ENCODE measurements at regions not wholly inside any gene's neighbourhood (a gene's known extent, or its start where the extent isn't known, plus 50 kb on each side); places are given as distances from the start of the nearest gene placed in this dataset.

DNA sequence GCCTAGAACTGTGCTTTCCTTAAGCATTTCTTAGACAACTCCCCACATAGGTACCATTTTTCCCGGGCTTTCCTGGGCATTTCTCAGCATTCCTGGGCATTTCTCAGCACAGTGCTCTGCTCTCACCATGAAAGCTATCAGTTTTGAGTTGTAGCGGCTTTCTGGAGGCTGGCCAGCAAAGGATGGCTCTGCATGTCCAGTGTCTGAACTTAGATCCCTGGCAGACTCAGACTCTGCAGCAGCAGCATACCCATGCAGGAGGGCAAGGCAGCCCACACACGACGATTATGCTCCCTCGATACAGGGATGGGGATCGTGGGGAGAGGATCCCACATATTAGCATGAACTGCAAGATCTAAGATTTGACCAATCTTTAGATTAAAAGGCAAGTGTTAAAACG lies 248.9 kb upstream of the MKI67 start:
- DNase-seq (ENCODE audit: low spot score) = no peak

DNA sequence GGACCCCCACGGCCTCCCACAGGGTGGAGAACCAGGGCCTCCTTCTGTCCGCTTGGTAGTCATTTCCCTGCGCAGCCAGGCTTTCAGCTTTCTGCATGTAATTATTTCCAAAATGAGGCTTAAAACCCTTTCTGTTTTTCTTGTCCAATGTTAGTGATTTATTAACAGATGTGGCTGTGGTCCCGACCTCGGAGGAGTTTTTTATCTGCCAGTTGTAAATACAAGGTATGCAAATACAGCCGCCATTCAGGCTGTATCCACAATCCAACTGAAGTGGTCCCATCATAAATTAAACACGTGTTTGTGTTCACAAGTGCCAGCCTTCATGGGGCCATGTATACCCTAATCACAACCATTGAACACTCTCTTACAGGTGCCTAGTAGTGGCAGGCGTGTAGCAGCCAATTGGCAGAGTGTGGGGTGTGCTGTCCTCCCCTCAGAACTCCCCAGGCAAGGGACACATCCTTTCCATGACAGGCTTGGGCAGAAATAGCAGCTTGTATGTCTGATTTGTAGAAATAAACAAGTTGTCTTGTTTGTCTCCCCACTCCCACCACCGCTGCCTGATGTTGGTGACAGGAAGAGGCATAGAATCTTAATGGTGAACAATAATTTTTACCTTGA lies 251.3 kb upstream of the MKI67 start:
- DNase-seq (ENCODE audit: low spot score) = no peak

DNA sequence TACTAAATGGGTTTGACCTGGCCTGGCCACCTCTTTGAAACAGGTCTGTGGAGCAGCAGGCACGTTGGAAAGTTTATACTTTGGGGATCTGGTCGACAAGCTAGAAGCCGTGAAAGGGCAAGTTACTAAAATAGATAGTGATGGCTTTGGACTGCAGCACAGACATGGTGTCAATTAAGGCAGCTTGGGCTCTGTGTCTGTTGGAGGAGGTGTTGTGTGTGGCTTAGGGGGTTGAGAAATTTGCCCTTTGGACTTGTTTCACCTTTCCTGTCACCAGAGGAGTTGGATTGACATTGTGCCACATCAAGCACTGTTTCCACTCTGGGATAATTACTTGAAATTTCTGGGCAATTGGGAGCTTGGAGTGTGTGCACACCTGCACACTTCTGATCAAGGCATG lies 251.8 kb upstream of the MKI67 start:
- no peak for DNase-seq (ENCODE audit: low spot score)

DNA sequence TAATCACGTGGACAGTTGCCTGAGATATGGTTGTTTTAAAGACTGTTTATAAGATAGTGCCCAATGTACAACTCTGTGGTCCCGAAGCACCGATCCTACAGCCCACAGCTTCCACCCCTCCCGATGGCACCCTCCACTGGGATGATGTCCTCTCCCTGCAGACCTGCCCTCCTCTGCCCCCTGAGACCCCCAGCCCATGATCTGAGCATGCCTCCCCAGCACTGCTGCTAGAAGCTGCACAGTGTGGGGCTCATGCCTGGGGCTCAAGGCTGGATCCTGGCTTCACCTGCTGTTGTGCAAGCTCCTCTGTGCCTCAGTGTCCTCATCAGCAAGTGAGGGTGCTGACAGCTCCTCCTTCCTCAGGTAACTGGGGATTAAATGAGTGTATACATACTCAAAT lies 254.7 kb upstream of the MKI67 start:
- no peak for DNase-seq (ENCODE audit: low spot score)

DNA sequence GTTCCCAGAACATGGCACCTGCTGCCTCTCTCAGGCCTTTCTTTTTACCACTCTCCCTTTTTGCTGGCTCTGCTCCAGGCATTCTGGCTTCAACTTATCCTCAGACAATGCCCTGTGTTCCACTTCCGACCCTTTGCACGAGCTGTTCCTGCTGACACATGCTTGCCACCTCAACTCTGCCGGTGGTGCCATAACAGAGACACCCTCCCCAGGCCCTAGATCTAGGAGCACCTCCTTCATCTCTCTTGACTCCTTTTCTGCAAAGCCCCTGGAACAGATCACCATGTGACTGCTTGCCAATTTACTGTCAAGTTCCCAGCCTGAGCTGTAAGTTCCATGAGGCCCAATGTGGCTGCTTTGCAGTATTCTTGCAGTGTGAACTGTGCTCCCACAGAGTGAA lies 256.0 kb upstream of the MKI67 start:
- no peak for DNase-seq (ENCODE audit: low spot score)

DNA sequence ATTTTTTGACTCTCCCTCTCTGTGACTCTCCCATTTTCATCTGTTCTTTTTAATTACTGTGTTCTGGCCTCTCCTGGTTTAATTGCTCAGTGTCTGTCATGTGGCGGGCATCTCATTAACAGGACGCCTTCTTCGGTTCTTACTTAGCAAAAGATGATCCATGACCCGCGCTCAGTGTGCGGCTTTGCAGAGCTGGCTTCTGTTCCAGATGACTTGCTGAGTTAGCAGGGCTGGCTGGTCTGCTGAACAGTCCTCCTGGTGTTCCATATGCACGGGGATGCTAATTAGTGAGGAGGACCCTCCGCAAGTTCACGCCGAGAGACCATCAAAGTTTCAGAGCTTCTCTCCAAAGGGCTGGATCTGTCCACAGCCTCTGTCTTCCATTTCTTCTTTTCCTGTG lies 258.6 kb upstream of the MKI67 start:
- DNase-seq (ENCODE audit: low spot score) = no peak

DNA sequence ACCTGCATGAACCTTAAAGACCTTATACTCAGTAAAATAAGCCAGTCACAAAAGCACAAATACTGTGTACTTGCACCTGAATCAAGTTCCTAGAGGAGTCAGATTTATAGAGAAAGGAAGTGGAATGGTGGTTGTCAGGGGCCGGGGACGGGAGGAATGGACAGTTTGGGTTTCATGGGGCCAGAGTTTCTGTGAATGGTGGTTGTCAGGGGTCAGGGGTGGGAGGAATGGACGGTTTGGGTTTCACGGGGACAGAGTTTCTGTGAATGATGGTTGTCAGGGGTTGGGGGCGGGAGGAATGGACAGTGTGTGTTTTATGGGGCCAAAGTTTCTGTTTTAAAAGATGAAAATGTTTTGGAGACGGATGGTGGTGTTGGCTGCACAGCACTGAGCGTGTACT lies 260.0 kb upstream of the MKI67 start:
- DNase-seq (ENCODE audit: low spot score) = no peak

DNA sequence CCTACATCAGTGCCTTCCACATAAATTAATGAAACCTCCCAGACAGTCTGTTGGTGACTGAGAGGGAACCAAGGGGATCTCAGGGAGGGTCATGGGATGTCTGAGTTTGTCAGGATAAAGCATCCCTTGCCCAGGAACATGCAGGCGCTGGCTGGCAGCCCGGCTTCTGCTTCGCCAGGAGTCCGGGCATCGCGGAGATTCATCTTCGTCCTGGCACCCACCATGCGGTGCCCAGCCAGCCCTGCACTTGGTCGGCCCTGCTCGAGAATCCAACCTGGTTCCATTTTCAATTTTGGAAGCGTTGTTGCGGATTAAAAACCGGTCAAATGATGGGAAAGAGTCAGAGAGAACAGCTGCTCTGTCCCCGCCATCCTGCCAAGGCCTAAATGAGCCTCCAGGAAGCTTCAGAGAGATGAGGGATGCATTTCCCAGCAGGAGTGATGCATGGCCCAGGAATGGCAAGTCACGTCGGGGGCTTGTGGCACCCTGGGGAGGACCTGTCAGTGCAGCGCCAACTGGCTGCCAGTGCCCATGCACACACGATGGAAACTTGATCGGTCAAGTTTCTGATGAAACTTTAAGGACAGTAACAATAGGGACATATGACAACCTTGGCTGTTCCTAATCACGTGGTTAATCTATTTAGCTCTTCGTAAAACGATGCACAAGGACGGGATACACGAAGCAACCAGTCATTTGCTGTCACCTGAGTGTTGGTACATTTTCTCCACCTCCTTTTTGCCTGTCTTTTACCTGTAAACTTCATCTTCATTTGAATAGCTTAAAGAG lies 260.8 kb upstream of the MKI67 start:
- DNase-seq (ENCODE audit: low spot score) = no peak

DNA sequence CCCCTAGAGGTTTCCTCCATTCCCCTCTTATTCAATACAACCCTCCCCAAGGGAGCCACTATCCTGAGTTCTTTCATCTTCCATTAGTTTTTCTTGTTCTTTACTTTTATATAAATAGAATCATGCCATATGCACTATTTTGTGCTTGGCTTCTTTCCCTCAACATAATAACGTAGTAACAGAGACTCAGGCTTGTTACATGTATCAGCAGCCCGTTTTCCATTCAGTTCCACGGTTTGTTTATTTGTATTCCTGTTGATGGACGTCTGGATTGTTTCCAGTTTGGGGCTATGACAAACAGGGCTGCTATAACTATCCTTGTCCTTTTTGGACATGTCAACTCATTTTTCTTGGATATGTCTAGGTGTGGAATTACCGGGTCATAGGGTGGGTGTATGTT lies 264.4 kb upstream of the MKI67 start:
- no peak for DNase-seq (ENCODE audit: low spot score)

DNA sequence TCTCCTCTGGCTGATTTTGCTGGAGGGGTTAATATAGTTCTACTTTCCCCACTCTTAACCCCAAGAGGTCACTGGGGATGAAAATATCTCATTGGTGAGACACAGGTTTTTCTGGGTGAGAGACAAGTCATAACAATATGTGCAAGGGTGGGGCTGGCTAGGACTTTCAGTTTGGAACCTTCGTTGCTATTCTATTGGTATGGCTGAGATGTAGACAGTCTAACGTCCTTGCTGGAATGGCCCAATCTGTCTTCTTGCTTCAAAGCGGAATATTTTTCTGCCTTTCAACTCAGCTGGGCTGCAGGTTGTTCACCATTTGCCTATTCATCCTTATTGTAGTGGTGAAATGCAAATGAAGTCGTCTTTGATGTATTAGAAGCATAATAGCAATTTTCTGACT lies 267.3 kb upstream of the MKI67 start:
- no peak for DNase-seq (ENCODE audit: low spot score)

DNA sequence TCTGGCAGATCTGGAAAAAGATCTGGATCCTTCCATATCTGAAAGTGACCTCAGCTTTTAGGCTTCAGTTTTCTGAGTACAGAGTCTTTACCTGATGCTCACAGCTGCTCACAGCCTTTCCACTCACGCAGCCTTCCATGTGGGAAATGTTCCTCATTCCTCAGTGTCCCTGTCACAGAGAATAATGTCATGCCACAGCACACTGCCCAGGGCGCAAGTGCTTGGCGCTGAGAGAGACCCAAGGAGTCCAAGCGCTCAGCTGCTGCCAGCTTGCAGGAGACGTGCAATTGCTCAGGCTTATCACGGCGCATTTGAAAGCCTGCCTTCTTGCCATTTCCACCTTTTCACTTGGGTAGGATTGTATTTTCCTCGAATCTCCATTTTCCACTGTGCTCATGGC lies 271.9 kb upstream of the MKI67 start:
- DNase-seq (ENCODE audit: low spot score) = no peak

DNA sequence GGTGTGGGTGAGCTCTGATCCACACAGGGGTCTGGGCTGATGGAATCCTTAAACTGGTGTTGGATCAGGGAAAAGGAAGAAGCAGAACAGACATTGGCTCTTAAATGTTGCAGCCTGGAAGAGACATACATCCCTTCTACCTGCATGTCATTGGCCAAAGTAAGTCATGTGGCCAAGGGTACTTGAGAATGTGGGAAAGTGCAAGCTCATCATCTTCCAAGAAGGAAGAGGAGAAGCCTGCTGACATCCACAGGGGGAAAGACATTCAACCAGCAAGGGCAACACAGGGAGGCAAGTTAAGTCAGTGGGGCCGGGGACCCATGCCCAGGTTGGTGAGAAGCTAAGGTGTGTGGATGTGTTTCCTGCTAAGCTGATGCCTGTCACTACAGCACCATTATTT lies 272.8 kb upstream of the MKI67 start:
- DNase-seq (ENCODE audit: low spot score) = no peak

DNA sequence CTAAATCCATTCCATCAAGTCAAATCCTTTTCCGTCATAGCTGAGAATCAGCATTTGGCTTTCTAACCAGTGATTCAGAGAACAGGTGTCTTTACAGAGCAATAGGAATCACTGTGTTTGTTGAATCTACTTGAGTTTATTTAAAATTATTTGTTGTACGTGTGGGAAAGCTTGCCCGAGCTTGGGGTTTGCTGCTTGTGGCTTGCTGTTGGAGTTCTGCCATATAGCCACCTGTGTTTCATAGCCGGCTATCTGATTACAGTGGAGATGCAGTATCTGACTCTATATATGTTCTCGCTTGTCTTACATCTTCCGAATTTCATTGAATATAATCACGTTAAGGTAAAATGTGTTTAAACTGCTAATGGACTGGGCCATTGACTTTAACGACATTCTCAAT lies 274.3 kb upstream of the MKI67 start:
- no peak for DNase-seq (ENCODE audit: low spot score)

DNA sequence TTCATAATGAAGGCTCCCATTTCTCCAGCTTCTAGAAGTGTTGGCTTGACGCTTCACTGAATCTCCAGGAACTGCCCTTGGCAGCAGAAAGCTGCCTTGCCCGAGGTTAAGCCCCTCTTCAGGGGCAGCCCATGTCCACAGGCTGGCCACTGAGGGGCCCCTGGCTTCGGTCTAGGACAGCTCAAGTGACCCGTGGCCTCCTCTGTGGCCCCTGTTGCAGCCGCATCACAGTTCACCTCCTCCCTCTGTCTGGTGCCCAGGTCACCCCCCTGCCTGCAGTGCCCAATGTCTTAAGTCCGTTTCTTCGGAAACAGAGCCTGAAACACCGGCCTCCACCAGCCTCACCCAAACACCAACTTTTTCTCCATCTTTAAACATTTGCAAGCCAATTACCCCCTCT lies 279.2 kb upstream of the MKI67 start:
- DNase-seq (ENCODE audit: low spot score) = no peak

DNA sequence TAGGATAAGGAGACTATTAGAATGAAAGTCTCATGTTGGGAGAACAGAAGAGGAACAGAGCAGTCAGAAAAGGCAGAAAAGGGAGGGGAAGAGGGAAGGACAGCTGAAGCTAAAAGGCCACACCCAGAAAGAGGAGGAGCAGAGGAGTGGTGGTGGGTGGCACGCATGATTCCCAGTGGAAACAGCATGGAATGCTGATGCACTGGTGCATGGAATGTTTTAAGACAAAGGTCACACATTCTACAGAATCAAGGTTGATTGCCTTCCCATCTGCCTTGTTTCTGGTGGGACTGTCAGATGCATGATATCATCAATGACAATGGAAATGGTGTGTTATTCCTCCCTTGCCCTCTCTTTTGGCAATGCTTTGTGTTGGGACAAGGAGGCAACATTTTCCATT lies 285.4 kb upstream of the MKI67 start:
- no peak for DNase-seq (ENCODE audit: low spot score)

DNA sequence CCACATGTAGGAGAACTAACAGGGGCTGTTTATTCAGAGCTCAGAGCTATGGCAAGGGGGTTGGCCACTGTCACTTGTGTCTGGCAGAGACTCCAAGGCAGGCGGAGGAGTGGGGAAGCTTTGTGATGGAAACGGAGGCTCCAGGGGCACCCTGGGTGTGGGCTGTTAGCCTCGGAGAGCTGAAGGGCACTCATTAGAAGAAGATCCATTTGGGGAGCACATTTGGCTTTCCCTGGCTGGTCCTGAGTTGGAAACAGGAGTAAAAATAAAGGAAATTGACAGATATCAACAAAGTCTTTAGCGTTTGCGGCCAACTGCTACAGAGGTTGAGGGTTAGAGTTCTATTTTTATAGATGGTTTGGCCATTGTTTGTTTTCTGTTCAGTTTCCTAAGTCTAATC lies 288.3 kb upstream of the MKI67 start:
- no peak for DNase-seq (ENCODE audit: low spot score)

DNA sequence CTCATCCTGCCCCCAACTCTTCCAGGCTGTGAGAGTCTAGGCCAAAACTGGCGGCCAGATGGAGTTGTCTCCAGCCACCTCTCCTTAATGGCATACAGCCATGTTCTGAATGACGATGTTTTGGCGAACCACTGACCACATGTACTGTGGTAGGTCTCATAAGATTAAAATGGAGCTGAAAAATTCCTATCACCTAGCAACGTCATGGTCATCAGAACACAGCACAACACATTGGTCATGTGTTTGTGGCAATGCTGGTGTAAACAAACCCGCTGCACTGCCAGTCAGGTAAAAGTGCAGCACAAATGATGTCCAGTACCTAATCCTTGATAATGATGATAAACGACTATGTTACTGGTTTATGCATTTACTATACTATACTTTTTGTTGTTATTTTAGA lies 290.0 kb upstream of the MKI67 start:
- no peak for DNase-seq (ENCODE audit: low spot score)

DNA sequence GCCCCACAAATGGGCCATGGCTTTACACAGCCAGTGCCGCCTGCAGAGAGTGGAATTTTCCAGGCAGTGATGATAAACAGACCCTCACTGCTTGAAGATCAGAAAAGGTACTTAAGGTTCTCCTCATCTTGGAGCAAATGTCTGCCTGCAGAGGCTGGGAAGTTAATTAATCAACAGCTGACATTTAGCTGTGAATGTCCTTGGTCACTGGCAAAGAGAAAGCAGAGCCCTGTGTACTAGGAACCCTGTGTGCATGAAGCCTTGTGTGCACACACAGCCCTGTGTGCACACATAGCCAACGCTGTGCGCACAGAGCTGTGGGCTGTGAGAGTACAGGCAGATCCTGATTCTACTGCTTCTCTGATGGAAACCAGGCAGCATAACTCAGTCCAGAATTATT lies 291.6 kb upstream of the MKI67 start:
- DNase-seq (ENCODE audit: low spot score) = no peak

DNA sequence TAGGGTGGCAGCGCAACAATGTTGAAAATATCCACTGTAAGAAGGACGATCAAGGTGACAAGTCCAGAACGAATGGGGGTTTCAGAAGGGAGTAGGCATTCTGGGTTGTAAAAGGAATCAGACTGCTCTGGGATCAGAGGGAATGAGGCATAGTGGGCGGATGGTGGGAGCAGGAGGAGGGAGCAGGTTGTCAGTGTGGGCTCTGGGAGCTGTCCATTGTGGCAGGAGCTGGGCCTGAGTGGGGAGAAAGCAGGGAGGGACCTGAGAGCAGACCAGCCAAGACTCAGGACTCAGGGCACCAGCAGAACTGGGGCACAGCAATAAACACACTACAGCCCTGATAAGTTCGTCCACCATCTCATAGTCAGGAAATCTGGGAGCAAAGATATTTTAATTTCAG lies 292.6 kb upstream of the MKI67 start:
- DNase-seq (ENCODE audit: low spot score) = no peak

DNA sequence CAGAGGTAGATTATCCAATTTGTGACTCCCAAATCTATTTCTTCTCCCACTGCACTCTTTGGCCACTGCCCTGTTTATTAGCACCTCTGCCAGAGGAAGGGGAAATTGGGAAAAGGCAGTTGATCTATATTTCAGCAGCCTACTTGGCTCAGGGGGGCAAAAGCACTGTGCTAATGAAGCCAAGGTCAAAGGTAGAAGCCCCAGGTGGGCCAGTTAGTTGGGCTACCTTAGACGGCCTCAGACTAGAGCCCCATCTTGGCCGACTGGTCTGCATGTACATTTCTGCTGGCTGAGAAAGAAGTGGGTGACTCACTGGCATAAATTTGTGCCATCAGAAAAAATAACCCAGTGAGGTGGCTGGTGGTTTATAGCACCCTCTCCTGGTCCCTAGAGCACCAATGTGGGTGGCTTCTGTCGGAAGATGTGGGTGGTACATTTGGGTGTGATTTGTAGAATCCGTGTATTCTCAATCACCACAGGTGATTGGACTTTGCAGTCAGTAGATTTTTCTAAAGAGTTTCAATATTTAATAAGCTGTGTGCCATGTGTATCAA lies 293.3 kb upstream of the MKI67 start:
- DNase-seq (ENCODE audit: low spot score) = no peak

DNA sequence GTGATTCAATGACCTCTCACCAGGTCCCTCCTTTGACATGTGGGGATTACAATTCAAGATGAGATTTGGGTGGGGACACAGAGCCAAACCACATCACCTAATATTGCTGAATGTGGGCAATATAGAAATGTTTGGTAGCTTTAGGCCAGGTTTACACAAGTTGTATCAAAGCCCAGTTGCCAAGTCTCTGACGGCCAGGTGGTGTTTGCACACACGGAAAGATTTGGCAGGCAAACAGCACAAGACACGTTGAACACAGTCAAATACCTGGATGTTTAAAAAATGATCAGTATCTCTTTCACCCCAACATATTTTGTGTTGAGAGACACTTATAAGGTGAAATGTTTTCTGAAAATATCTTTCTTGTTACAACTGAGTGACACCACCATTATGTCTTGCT lies 294.4 kb upstream of the MKI67 start:
- no peak for DNase-seq (ENCODE audit: low spot score)

DNA sequence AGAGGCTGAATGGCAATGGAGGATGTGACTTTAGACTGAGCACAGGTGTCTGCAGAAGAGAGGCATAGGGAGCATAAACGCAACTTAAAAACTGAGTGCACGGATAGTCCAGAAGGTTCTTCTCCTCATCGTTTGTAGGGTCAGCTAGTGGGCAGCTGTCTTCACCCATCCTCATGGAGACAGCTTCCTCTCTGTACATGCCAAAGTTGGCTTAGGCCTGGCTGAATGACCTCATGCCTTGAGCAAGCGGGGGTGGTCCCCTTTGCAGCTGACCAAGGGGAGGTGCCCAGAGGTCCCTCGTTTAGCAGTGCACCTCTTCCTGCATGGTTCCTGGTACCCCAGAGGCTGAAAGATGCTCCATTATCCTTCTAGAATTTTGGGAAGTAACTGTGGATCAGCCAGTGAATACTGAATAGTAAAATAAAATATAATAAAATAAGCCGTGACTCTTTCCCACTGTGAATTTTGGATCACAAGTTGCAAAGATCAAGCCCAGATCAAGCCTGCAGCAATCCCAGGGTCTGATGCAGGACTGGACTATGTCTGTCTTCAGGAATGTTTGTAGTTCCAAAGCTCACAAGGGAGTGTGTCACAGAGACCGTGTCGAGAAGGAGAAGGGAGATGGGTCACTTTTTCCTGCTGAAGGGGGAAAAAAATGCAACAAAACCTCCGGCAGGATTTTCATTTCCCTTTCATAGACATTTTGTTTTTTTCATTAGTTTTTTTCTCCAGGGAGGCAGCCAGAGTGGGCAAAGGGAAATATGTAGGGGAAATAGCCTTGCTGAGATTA lies 295.3 kb upstream of the MKI67 start:
- DNase-seq (ENCODE audit: low spot score) = no peak

DNA sequence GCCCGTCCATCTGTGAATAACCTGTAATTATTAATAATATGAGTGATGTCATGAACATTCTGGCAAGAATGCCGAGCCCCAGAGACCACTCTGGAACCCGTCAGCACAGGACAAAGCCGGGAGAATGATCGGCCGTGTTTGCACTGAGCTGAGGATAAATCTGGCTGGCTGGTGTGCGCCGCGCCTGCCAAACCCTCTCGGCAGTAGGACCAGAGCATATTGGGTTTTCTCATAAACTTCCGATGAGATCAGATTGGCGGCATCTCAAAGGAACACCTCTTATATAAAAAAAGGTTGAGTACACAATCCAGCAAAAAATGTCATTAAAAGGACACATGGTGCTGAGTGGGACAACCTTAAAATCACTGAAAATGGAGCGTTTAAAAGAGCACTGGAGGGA lies 296.0 kb upstream of the MKI67 start:
- DNase-seq (ENCODE audit: low spot score) = no peak

Measured in AG20443 (cell line).